ENCODE measurements at regions not wholly inside any gene's neighbourhood (a gene's known extent, or its start where the extent isn't known, plus 50 kb on each side); places are given as distances from the start of the nearest gene placed in this dataset.

DNA sequence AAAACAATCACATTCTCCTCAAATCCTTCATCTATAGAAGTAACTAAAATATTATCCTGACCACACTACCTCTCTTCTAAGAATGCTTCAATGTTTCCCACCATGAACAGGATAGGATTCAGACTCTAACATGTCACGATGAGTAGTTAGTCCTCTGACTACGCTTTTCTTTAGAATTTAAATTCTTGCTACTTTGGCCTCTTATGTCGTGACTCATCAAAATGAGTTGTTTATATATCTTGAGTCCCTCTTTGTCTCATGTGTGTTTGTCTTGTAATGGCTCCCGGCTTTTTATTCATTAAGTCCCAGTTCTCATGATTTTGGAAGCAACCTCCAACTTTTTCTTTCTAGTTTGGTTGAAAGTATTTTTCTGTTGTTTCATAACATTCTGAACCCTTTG is 1289.2 kb downstream of the DSC3 start:
- TF ChIP-seq CTCF (conservative IDR thresholded peaks at IDR 0.05 in 1 of 2, IDR thresholded peaks at IDR 0.05 in 1 of 2; ENCODE audit: low read depth in 1 of 2, low read length in 2 of 2) (no peak), EZH2 (IDR thresholded peaks at IDR 0.05; ENCODE audit: low read length, missing control alignments) (no peak)

All from fibroblast of lung (primary cell).